GM19397 (cell line): ENCODE measurements at regions not wholly inside any gene's neighbourhood (a gene's known extent, or its start where the extent isn't known, plus 50 kb on each side); places are given as distances from the start of the nearest gene placed in this dataset.
"Not testable (repeated sequence)": the region's sequence is repeated elsewhere in the genome, so short reads cannot be mapped to it uniquely, and the experiment has no call there.

Experiments used
- ATAC-seq: cut with Tn5 transposase; IDR thresholded peaks from one replicate; pipeline ENCODE4 v1.9.1; 2021; ENCODE audit warnings: mild to moderate bottlenecking, moderate library complexity; ENCODE audit not compliant: unreplicated experiment

- no peak for ATAC-seq
Measured at GRCh38 chr3:176262071-176262470, 935.2 kb downstream of the TBL1XR1 start.

GRCh38 chr3:176247191-176247590 lies 950.1 kb downstream of the TBL1XR1 start:
- ATAC-seq: no peak

DNA sequence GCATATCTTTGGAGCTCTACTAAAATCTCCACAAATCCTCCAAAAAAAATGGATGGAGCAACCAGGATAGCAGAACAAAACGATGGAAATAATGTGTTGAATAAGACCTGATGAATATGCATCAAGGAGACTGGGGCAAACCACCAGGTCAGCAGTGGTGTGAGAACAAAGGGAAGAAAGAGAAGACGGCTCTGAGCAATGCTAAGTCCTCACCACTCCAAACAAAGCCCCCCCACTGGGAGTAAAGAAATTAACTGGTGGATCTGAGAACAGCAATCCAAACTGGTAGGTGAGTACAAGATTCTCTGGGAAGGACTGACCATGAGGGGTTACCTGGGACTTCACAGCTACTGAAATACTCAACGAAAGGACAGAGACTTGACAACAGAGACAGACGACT lies 977.3 kb downstream of the TBL1XR1 start:
- no peak for ATAC-seq

- ATAC-seq: no peak
Measured at GRCh38 chr3:176214758-176215157, 982.5 kb downstream of the TBL1XR1 start.

DNA sequence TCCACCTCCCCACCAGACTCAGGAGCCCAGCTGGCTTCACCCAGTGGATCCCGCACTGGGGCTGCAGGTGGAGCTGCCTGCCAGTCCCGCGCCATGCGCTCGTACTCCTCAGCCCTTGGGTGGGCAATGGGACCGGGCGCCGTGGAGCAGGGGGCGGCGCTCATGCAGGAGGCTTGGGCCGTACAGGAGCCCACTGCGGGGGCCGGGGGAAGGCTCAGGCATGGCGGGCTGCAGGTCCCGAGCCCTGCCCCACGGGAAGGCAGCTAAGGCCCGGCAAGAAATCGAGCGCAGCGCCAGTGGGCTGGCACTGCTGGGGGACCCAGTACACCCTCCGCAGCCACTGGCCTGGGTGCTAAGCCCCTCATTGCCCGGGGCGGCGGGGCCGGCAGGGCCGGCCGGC lies 984.0 kb downstream of the TBL1XR1 start:
- not testable (repeated sequence) for ATAC-seq

GRCh38 chr3:176208915-176209314 lies 988.4 kb downstream of the TBL1XR1 start:
- no peak for ATAC-seq

- ATAC-seq: no peak
Measured at GRCh38 chr3:176208283-176208682, 989.0 kb downstream of the TBL1XR1 start.

GRCh38 chr3:176206809-176207208 lies 990.5 kb downstream of the TBL1XR1 start:
- no peak for ATAC-seq

- ATAC-seq: no peak
Measured at GRCh38 chr3:176202652-176203051, 994.6 kb downstream of the TBL1XR1 start.

DNA sequence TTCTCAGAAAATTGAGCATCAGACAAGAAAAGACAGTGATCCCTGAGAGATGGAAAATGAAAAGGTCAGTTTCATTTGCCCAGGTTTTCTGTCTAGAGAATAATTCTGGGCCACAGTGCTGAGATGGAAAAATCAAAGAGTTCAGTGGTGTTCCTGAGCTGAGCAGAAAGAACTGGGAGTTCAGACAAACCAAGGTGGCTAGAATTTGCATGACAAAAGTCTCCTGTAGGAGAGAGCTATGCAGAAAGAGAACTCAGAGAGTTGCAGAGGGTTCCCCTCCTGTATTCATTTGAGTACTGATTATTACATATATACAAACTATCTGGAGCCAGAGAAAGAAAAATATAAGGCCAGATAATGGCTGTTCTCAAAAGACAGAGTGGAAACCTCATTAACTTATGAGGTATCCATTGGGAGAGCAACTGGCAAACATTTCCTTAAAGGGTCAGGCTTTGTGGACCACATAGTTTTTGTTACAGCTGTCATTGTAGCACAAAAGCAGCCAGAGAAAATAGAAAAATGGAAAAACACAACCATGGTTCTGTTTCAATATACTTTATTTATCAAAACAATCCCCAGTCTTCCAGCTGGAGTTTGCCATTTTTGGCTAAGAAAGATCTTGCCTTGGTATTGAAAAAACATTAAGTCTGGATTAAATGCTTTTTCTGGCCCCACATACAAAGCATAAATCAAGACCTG lies 1004.1 kb downstream of the TBL1XR1 start:
- ATAC-seq: no peak

- no peak for ATAC-seq
Measured at GRCh38 chr3:176190755-176191154, 1006.5 kb downstream of the TBL1XR1 start.

GRCh38 chr3:176183181-176183580 lies 1014.1 kb downstream of the TBL1XR1 start:
- ATAC-seq: no peak

DNA sequence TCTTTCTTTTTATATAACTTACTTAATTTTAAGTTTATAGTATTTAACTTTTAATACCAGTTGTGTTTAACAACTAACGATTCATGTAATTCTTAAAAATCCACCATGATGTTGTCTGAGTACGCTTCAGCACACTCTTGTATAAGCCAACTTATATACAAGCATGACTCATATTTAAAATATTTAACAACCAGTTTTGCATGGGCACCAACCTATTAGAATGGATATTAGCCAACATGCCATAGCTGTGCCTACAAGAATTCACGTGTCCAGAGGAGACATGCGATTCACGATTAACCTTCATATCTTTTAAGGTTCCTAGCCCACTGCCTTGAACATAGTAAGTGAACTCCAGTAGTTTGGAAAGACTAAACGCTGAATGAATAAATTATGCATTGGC lies 1023.2 kb downstream of the TBL1XR1 start:
- ATAC-seq: no peak

DNA sequence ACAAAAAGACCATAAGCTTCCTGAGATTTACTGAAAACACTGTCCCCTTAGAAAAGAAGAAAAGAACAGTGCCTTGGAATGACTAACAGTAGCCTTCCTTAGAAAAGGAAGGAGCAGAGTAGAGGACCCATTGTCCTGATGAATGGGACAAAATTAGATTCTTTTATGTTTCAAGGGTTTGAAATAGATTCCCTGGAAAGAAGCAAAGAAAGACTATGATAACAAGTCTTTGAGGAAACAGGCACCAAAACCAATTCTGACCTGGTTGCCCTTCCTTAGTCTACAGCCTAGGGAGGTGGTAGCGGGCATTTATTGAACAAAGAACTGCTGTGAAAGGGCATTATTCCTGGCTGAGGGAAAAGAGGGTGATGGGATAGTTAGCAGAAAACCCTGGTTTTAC lies 1024.8 kb downstream of the TBL1XR1 start:
- no peak for ATAC-seq

DNA sequence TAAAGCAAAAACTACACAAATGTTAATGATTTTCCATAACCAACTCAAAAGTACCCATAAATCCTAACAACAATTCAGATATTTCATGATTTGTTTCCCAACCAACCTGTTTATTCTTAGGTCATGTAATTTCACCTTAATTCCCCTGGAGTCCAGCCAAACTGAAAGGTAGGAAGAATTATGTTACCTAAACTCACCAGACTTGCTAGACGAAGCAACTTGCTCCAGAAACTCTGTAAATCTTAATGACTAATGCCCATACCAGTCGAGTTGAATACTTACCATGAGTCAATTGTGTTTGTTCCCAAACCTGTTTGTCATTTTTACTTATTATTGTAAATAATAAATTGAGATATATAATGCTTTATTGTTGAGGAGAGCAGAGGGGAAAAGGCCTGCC lies 1030.0 kb downstream of the TBL1XR1 start:
- no peak for ATAC-seq

DNA sequence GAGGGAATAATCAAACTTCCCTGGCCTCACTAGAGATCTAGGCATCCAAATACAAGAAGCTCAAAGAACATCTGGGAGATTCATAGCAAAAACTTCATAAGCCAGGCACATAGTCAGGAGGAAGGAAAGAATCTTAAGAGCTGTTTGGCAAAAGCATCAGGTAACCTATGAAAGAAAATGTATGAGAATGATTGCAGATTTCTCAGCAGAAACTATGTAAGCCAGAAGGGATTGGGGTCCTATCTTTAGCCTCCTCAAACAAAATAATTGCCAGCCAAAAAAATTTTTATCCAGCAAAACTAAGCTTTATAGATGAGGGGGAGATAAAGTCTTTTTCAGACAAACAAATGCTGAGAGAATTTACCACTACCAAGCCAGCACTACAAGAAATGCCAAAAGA lies 1036.3 kb downstream of the TBL1XR1 start:
- no peak for ATAC-seq

- ATAC-seq: no peak
Measured at GRCh38 chr3:176159796-176160195, 1037.5 kb downstream of the TBL1XR1 start.

DNA sequence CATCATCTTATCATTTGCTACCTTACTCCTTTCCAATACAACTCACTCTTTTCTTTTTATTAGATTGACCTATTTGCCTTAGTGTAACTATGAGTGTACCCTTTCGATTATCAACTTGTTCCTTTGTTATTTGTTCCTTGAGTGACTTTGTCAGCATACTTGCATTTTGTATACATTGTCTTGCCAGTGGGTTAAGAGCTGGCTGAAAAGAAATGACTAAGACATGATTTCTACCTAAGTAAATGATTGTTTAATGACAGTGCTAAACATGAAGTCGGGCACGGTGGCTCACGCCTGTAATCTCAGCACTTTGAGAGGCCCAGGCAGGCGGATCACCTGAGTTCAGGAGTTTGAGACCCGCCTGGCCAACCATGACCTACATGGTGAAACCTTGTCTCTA lies 1042.3 kb downstream of the TBL1XR1 start:
- no peak for ATAC-seq

GRCh38 chr3:176149567-176149966 lies 1047.7 kb downstream of the TBL1XR1 start:
- no peak for ATAC-seq

- no peak for ATAC-seq
Measured at GRCh38 chr3:176147251-176147650, 1050.0 kb downstream of the TBL1XR1 start.

- no peak for ATAC-seq
Measured at GRCh38 chr3:176141837-176142236, 1055.4 kb downstream of the TBL1XR1 start.

GRCh38 chr3:176120507-176120906 lies 1076.8 kb downstream of the TBL1XR1 start:
- ATAC-seq: no peak

GRCh38 chr3:176119826-176120225 lies 1077.5 kb downstream of the TBL1XR1 start:
- ATAC-seq: no peak
